Prostate gland (tissue), 2 donors: ENCODE measurements at regions not wholly inside any gene's neighbourhood (a gene's known extent, or its start where the extent isn't known, plus 50 kb on each side); places are given as distances from the start of the nearest gene placed in this dataset.

Source experiments
- CTCF ChIP-seq, 4 experiments: fragments of 200-600 bp in 2 of 4; fragments of 450-650 bp in 2 of 4; sonication (generic) in 2 of 4; IDR thresholded peaks; 1 replicate in 3 of 4; 2 replicates in 1 of 4; pipeline ENCODE4 v1.5.1; 2016 to 2019; ENCODE audit warnings: antibody characterized with exemption in 4 of 4, mild to moderate bottlenecking in 2 of 4, moderate library complexity in 2 of 4
- POLR2A ChIP-seq: fragments of 450-650 bp; IDR thresholded peaks from one replicate; pipeline ENCODE4 v1.6.1; 2016; ENCODE audit warnings: antibody characterized with exemption, mild to moderate bottlenecking
- POLR2AphosphoS5 ChIP-seq: sonication (generic); formaldehyde crosslinking; IDR thresholded peaks from one replicate; pipeline ENCODE4 v1.6.1; 2017; ENCODE audit warnings: antibody characterized with exemption

GRCh38 chr1:98268316-98268715 lies 347.5 kb upstream of the DPYD start:
- TF ChIP-seq CTCF (IDR thresholded peaks at IDR 0.05) (no peak), POLR2AphosphoS5 (no peak), POLR2A (no peak)
